Naive thymus-derived CD4-positive, alpha-beta T cell (primary cell): ENCODE measurements at regions not wholly inside any gene's neighbourhood (a gene's known extent, or its start where the extent isn't known, plus 50 kb on each side); places are given as distances from the start of the nearest gene placed in this dataset.

Experiments used
- ATAC-seq: fragments of 150-1000 bp; cut with Tn5 transposase; 2 replicates; pipeline ENCODE4 v1.10.0; 2021; ENCODE audit warnings: mild to moderate bottlenecking, moderate library complexity
- CTCF ChIA-PET: fragments of 350-600 bp; sonication (Branson Sonifier 250); formaldehyde crosslinking; loops from one replicate; lab custom pipeline; 2021; ENCODE audit warnings: antibody characterized with exemption; lab: Charles Lee
- POLR2A ChIA-PET: fragments of 350-600 bp; sonication (Branson Sonifier 250); formaldehyde crosslinking; loops from one replicate; lab custom pipeline; 2021; ENCODE audit warnings: antibody characterized with exemption, inconsistent platforms; lab: Charles Lee
- DNase-seq, 9 donors: peaks; one replicate each; pipeline versions ENCODE4 v3.0.0 to v3.0.0-alpha.2; 2020 to 2022; ENCODE audit warnings: mixed read lengths in 1 of 9
- H3K27ac ChIP-seq: one replicate; pipeline ENCODE4 v1.7.0; 2013; ENCODE audit warnings: mild to moderate bottlenecking, low read depth, low read length, moderate library complexity
- H3K27me3 ChIP-seq, 2 donors: one replicate each; pipeline ENCODE4 v1.7.0; 2013; ENCODE audit warnings: low read length in 2 of 2, mild to moderate bottlenecking in 2 of 2, moderate library complexity in 2 of 2; ENCODE audit not compliant: control insufficient read depth in 2 of 2, insufficient read depth in 2 of 2
- H3K36me3 ChIP-seq, 3 experiments: 1 replicate in 2 of 3; 2 replicates in 1 of 3; pipeline ENCODE4 v1.7.0; 2013; ENCODE audit warnings: low read length in 3 of 3, mild to moderate bottlenecking in 3 of 3, moderate library complexity in 1 of 3; ENCODE audit not compliant: insufficient read depth in 3 of 3, control insufficient read depth in 2 of 3
- H3K4me1 ChIP-seq, 2 donors: one replicate each; pipeline ENCODE4 v1.7.0; 2013; ENCODE audit warnings: low read length in 2 of 2, mild to moderate bottlenecking in 2 of 2, moderate library complexity in 1 of 2; ENCODE audit not compliant: control insufficient read depth in 2 of 2, insufficient read depth in 2 of 2
- H3K4me3 ChIP-seq: 2 replicates; pipeline ENCODE4 v1.7.0; 2013; ENCODE audit warnings: mild to moderate bottlenecking, low read length
- H3K9me3 ChIP-seq, 3 experiments: 1 replicate in 2 of 3; 2 replicates in 1 of 3; pipeline ENCODE4 v1.7.0; 2013; ENCODE audit warnings: low read length in 3 of 3; ENCODE audit not compliant: control insufficient read depth in 2 of 3
- H3K27ac Mint-ChIP-seq, 9 donors: one replicate each; pipeline ENCODE4 v1.8.0; 2020 to 2022; ENCODE audit warnings: mixed read lengths in 9 of 9, mild to moderate bottlenecking in 8 of 9, moderate library complexity in 5 of 9, inconsistent platforms in 2 of 9
- H3K27me3 Mint-ChIP-seq, 5 donors: one replicate each; pipeline ENCODE4 v1.8.0; 2021 to 2022; ENCODE audit warnings: mixed read lengths in 5 of 5, mild to moderate bottlenecking in 1 of 5
- H3K36me3 Mint-ChIP-seq, 5 donors: one replicate each; pipeline ENCODE4 v1.8.0; 2020 to 2022; ENCODE audit warnings: mixed read lengths in 5 of 5, mild to moderate bottlenecking in 3 of 5, inconsistent platforms in 1 of 5
- H3K4me1 Mint-ChIP-seq, 7 donors: one replicate each; pipeline ENCODE4 v1.8.0; 2020 to 2022; ENCODE audit warnings: mixed read lengths in 7 of 7, mild to moderate bottlenecking in 3 of 7, inconsistent platforms in 1 of 7
- H3K4me3 Mint-ChIP-seq, 10 donors: one replicate each; pipeline ENCODE4 v1.8.0; 2020 to 2022; ENCODE audit warnings: mild to moderate bottlenecking in 10 of 10, mixed read lengths in 10 of 10, moderate library complexity in 6 of 10, inconsistent platforms in 2 of 10
- H3K9me3 Mint-ChIP-seq, 11 donors: one replicate each; pipeline ENCODE4 v1.8.0; 2020 to 2022; ENCODE audit warnings: mixed read lengths in 11 of 11, mild to moderate bottlenecking in 4 of 11, inconsistent platforms in 1 of 11, moderate library complexity in 1 of 11
- intact Hi-C, 2 donors: fragments of 100-400 bp; cut with micrococcal nuclease; formaldehyde crosslinking; loops; one replicate each; pipeline ENCODE4 v1.15.1; 2023

DNA sequence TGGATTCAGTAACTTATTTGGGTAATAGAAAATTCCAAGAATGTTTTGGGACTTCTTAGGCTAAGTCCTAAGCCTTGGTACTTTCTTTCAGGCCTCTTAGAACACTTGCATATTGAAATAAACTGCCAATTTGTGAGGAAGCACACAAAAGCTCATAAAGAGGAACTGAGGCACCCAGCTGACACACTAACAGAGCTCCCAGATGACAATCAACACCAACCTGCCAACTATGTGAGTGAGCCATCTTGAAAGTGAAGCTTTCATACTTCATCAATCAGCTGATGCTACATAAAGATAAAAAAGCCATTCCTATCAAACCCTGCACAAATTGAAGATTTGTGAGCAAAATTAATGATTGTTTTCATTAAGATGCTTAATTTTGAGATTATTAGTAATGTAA is 832.5 kb upstream of the EPHA7 start:
- H3K4me1 Mint-ChIP-seq, result no peaks in the 10 kb centered on the region
- DNase-seq (no peak), ATAC-seq (no peak)
- H3K27ac Mint-ChIP-seq, result no peak overlapping the region
- Histone ChIP-seq H3K9me3 (no peaks in the 10 kb centered on the region), H3K4me3 (no peak overlapping the region), H3K36me3 (no peaks in the 10 kb centered on the region), H3K27me3 (no peaks in the 10 kb centered on the region), H3K4me1 (no peaks in the 10 kb centered on the region), H3K27ac (no peak overlapping the region)
- no peaks in the 10 kb centered on the region for H3K27me3 Mint-ChIP-seq
- H3K4me3 Mint-ChIP-seq, result no peak overlapping the region
- peaks cover 0 to 10% (median 0%) of the 10 kb centered on the region in 11 donors for H3K9me3 Mint-ChIP-seq
- intact Hi-C loops, result no loop called here
- ChIA-PET CTCF (interaction anchor here (0.6 kb wide), 1 partner anchor 665 kb away, joined by 6 read pairs; no protein-coding TSS in a partner anchor), POLR2A (no interaction called here)
- H3K36me3 Mint-ChIP-seq, result no peaks in the 10 kb centered on the region

DNA sequence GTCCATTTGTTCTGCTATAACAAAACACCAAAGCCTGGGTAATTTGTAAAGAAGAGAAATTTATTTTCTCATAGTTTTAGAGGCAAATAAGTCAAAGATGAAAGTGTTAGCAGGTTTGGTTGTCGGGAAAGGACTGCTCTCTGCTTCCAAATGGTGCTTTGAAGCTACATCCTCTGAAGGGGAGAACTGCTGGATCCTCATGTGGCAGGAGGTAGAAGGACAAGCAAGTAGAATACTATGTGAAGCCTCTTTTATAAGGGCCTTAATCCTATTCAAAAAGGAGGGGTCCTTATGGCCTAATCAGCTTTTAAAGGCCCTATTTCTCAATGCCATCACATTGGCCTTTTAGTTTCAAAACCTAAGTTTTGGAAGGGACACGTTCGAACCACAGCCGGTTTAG is 826.0 kb upstream of the EPHA7 start:
- CTCF ChIA-PET, result no interaction called here
- no peaks in the 10 kb centered on the region for H3K27me3 ChIP-seq
- H3K4me1 ChIP-seq, result no peaks in the 10 kb centered on the region
- Mint-ChIP-seq H3K36me3 (no peaks in the 10 kb centered on the region), H3K27me3 (no peaks in the 10 kb centered on the region), H3K9me3 (peaks cover 0 to 11% (median 3%) of the 10 kb centered on the region in 11 donors), H3K4me1 (no peaks in the 10 kb centered on the region), H3K27ac (no peak overlapping the region), H3K4me3 (no peak overlapping the region)
- H3K4me3 ChIP-seq, result no peak overlapping the region
- DNase-seq (no peak), ATAC-seq (no peak)
- H3K9me3 ChIP-seq, result no peaks in the 10 kb centered on the region
- H3K36me3 ChIP-seq, result no peaks in the 10 kb centered on the region
- intact Hi-C loops, result no loop called here
- POLR2A ChIA-PET, result no interaction called here
- H3K27ac ChIP-seq, result no peak overlapping the region

DNA sequence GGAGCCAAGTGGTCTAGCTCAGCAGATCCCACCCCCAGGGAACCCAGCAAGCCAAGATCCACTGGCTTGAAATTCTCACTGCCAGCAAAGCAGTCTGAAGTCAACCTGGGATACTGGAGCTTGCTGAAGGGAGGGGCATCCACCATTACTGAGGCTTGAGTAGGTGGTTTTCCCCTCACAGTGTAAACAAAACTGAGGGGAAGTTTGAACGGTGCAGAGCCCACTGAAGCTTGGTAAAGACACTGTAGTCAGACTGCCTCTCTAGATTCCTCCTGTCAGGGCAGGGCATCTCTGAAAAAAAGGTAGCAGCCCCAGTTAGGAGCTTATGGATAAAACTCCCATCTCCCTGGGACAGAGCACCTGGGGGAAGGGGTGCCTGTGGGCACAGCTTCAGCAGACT is 819.5 kb upstream of the EPHA7 start:
- POLR2A ChIA-PET, result no interaction called here
- Histone ChIP-seq H3K36me3 (no peaks in the 10 kb centered on the region), H3K9me3 (no peaks in the 10 kb centered on the region), H3K4me3 (no peak overlapping the region), H3K27ac (no peak overlapping the region), H3K4me1 (no peaks in the 10 kb centered on the region), H3K27me3 (no peaks in the 10 kb centered on the region)
- CTCF ChIA-PET, result no interaction called here
- no peak for ATAC-seq
- Mint-ChIP-seq H3K27me3 (no peaks in the 10 kb centered on the region), H3K27ac (no peak overlapping the region), H3K36me3 (no peaks in the 10 kb centered on the region), H3K9me3 (peaks cover 0 to 17% (median 6%) of the 10 kb centered on the region in 11 donors), H3K4me3 (no peak overlapping the region), H3K4me1 (no peaks in the 10 kb centered on the region)
- no peak for DNase-seq
- intact Hi-C loops, result no loop called here

DNA sequence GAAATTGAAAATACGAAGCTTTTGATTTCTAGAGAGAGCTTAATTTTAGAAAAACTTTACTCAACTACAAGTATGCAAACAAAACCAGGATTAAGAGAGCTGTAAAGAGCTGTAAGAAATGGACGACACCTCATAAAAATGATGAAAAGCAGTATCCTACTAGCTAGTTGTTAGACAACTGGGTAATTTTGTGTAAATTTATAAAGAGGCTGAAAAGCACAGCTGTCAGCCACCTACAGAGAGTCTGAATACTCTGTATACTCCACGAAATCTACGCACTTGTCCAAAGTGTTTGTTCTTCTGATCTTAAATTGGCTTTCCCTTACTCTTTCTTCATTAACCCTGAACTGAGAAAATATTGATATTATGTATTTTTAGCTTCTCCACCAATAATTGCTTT is 808.4 kb upstream of the EPHA7 start:
- POLR2A ChIA-PET, result no interaction called here

DNA sequence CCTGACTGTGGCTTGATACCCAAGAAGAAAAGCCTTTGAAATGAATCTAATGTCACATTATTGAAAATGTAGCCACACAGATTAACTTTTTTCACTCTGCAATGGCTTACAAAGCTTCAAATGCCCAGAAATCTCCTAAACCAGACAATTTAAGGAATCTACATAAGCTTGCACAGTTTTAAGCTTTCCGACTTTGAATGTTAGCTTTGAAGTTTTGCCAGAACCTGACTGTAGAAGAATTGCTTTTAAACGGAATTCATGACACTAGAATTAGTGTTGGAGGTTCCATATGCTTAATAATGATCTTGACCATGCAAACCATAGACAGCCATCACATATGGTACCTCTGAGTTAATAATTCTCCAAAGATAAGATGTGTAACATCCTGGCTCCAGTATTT is 798.5 kb upstream of the EPHA7 start:
- POLR2A ChIA-PET, result no interaction called here
- H3K4me3 Mint-ChIP-seq, result no peak overlapping the region

More for the DNA sequence above, 808.4 kb upstream of the EPHA7 start:
- Mint-ChIP-seq H3K9me3 (peaks cover 0 to 9% (median 0%) of the 10 kb centered on the region in 11 donors), H3K4me1 (no peaks in the 10 kb centered on the region), H3K27ac (no peak overlapping the region), H3K36me3 (no peaks in the 10 kb centered on the region), H3K4me3 (no peak overlapping the region), H3K27me3 (no peaks in the 10 kb centered on the region)
- ATAC-seq (no peak), DNase-seq (no peak)
- H3K36me3 ChIP-seq, result no peaks in the 10 kb centered on the region
- no peak overlapping the region for H3K4me3 ChIP-seq
- H3K4me1 ChIP-seq, result no peaks in the 10 kb centered on the region
- intact Hi-C loops, result no loop called here
- H3K27me3 ChIP-seq, result no peaks in the 10 kb centered on the region
- H3K9me3 ChIP-seq, result no peaks in the 10 kb centered on the region
- H3K27ac ChIP-seq, result no peak overlapping the region
- CTCF ChIA-PET, result interaction anchor here (0.5 kb wide), 1 partner anchor 103 kb away, joined by 3 read pairs; no protein-coding TSS in a partner anchor

DNA sequence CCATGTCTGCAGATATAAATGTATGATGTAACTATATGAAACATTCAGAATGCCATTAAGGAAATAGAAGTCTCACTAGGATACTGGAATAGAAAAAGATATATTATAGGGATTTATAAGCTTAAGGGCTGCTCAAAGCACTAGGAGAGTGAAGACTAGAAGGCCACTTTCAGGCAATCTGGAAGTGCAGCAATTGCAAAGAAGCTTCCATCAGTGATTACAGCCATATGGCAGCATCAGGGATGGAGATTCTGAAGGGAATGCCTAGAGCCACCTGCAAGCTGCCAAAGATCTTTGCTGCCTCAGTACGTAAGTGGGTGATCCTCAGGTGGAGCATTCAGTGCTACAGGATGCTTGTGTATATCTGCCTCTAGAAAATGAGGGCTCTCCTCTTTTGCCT is 796.2 kb upstream of the EPHA7 start:
- ChIA-PET POLR2A (no interaction called here), CTCF (no interaction called here)
- Mint-ChIP-seq H3K4me1 (no peaks in the 10 kb centered on the region), H3K4me3 (no peak overlapping the region), H3K9me3 (peaks cover 0 to 4% (median 0%) of the 10 kb centered on the region in 11 donors), H3K27ac (no peak overlapping the region), H3K27me3 (no peaks in the 10 kb centered on the region), H3K36me3 (no peaks in the 10 kb centered on the region)
- no peak overlapping the region for H3K4me3 ChIP-seq
- no peaks in the 10 kb centered on the region for H3K9me3 ChIP-seq
- H3K27ac ChIP-seq, result no peak overlapping the region
- ATAC-seq (no peak), DNase-seq (no peak)
- no peaks in the 10 kb centered on the region for H3K36me3 ChIP-seq
- H3K27me3 ChIP-seq, result no peaks in the 10 kb centered on the region
- intact Hi-C loops, result no loop called here
- H3K4me1 ChIP-seq, result no peaks in the 10 kb centered on the region

More for the DNA sequence above, 798.5 kb upstream of the EPHA7 start:
- ATAC-seq (no peak), DNase-seq (no peak)
- Histone ChIP-seq H3K4me3 (no peak overlapping the region), H3K9me3 (no peaks in the 10 kb centered on the region), H3K27me3 (no peaks in the 10 kb centered on the region), H3K4me1 (no peaks in the 10 kb centered on the region), H3K36me3 (no peaks in the 10 kb centered on the region), H3K27ac (no peak overlapping the region)
- no peaks in the 10 kb centered on the region for H3K4me1 Mint-ChIP-seq
- intact Hi-C loops, result no loop called here
- H3K36me3 Mint-ChIP-seq, result no peaks in the 10 kb centered on the region
- no peaks in the 10 kb centered on the region for H3K27me3 Mint-ChIP-seq
- H3K9me3 Mint-ChIP-seq, result peaks cover 0 to 5% (median 0%) of the 10 kb centered on the region in 11 donors
- H3K27ac Mint-ChIP-seq, result no peak overlapping the region
- CTCF ChIA-PET, result no interaction called here

DNA sequence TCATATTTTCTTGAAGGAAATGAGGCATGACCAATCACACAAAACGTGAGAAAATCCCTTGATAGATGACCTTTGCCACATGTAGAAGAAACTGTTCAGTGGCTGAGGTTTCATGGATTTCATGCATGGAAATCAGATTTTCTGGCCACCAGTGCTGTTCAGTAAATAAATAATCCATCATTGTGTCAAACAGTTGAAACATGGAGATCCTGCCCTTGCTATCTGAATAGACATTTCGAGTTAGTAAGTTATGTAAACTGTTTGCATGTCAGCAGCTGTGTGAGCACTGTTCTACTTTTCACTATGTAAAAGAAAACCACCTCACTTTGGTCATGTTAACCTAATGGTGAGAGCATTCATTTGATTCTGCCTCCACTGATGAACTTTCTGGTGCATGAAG is 793.9 kb upstream of the EPHA7 start:
- Mint-ChIP-seq H3K36me3 (no peaks in the 10 kb centered on the region), H3K9me3 (peaks cover 0 to 4% (median 0%) of the 10 kb centered on the region in 11 donors), H3K4me3 (no peak overlapping the region), H3K27ac (no peak overlapping the region), H3K4me1 (no peaks in the 10 kb centered on the region), H3K27me3 (no peaks in the 10 kb centered on the region)
- no peaks in the 10 kb centered on the region for H3K27me3 ChIP-seq
- CTCF ChIA-PET, result no interaction called here
- no peak overlapping the region for H3K4me3 ChIP-seq
- DNase-seq, result no peak
- H3K9me3 ChIP-seq, result no peaks in the 10 kb centered on the region
- H3K4me1 ChIP-seq, result no peaks in the 10 kb centered on the region
- H3K27ac ChIP-seq, result no peak overlapping the region
- intact Hi-C loops, result no loop called here
- H3K36me3 ChIP-seq, result no peaks in the 10 kb centered on the region
- POLR2A ChIA-PET, result no interaction called here
- ATAC-seq, result no peak
